Keratinocyte (primary cell): ENCODE measurements at regions not wholly inside any gene's neighbourhood (a gene's known extent, or its start where the extent isn't known, plus 50 kb on each side); places are given as distances from the start of the nearest gene placed in this dataset.

Experiments used
- DNase-seq: peaks from one replicate; pipeline ENCODE4 v3.0.0-alpha.2; 2011; ENCODE audit warnings: low read depth, missing footprints, low spot score
- FAIRE-seq: peaks from 2 replicates; lab custom pipeline; 2011; peaks lifted over from hg19 to GRCh38; lab: Jason Lieb, UNC
- H2AFZ ChIP-seq: 2 replicates; pipeline ENCODE4 v1.6.0; 2012; ENCODE audit warnings: low read length, control low read depth, inconsistent platforms; ENCODE audit not compliant: control insufficient read depth
- H3K27ac ChIP-seq: 2 replicates; pipeline ENCODE4 v1.5.1; 2011; ENCODE audit warnings: low read length; ENCODE audit not compliant: control insufficient read depth, insufficient read depth
- H3K27me3 ChIP-seq: 3 replicates; pipeline ENCODE4 v1.6.0; 2011; ENCODE audit warnings: low read length; ENCODE audit not compliant: control insufficient read depth, insufficient read depth; ENCODE audit errors: extremely low read depth
- H3K36me3 ChIP-seq, 2 experiments: 2 replicates in 1 of 2; 3 replicates in 1 of 2; pipeline ENCODE4 v1.5.1; 2011; ENCODE audit warnings: low read length in 2 of 2, mild to moderate bottlenecking in 1 of 2; ENCODE audit not compliant: control insufficient read depth in 2 of 2, insufficient read depth in 2 of 2; ENCODE audit errors: extremely low read depth in 1 of 2
- H3K4me1 ChIP-seq: 3 replicates; pipeline ENCODE4 v1.5.1; 2011; ENCODE audit warnings: low read length; ENCODE audit not compliant: control insufficient read depth, insufficient read depth; ENCODE audit errors: extremely low read depth
- H3K4me2 ChIP-seq: 3 replicates; pipeline ENCODE4 v1.6.0; 2011; ENCODE audit warnings: low read depth, low read length; ENCODE audit not compliant: control insufficient read depth, insufficient read depth; ENCODE audit errors: extremely low read depth
- H3K4me3 ChIP-seq, 3 experiments: fragments of 200-600 bp in 1 of 3; sonication (generic) in 1 of 3; 2 replicates in 2 of 3; 3 replicates in 1 of 3; pipeline ENCODE4 v1.5.1; 2011 to 2016; ENCODE audit warnings: low read length in 3 of 3, mild to moderate bottlenecking in 3 of 3, control low read depth in 2 of 3, inconsistent platforms in 1 of 3, low read depth in 1 of 3, mixed read lengths in 1 of 3, mixed run types in 1 of 3, moderate library complexity in 1 of 3; ENCODE audit not compliant: control insufficient read depth in 2 of 3, insufficient read depth in 2 of 3; ENCODE audit errors: extremely low read depth in 1 of 3
- H3K79me2 ChIP-seq: 2 replicates; pipeline ENCODE4 v1.6.0; 2012; ENCODE audit warnings: low read length; ENCODE audit not compliant: control insufficient read depth, insufficient read depth
- H3K9ac ChIP-seq: 3 replicates; pipeline ENCODE4 v1.6.0; 2011; ENCODE audit warnings: low read length; ENCODE audit not compliant: control insufficient read depth, insufficient read depth; ENCODE audit errors: extremely low read depth
- H3K9me1 ChIP-seq: 3 replicates; pipeline ENCODE4 v1.6.0; 2011; ENCODE audit warnings: low read length; ENCODE audit not compliant: control insufficient read depth, insufficient read depth; ENCODE audit errors: extremely low read depth
- H3K9me3 ChIP-seq: 2 replicates; pipeline ENCODE4 v1.5.1; 2012; ENCODE audit warnings: low read depth, low read length; ENCODE audit not compliant: control insufficient read depth
- H4K20me1 ChIP-seq: 3 replicates; pipeline ENCODE4 v1.6.0; 2011; ENCODE audit warnings: low read length; ENCODE audit not compliant: control insufficient read depth, insufficient read depth; ENCODE audit errors: extremely low read depth
- EZH2 ChIP-seq: IDR thresholded peaks from one replicate; pipeline ENCODE4 v1.6.1; 2012; ENCODE audit warnings: inconsistent platforms, mild to moderate bottlenecking, low read length, moderate library complexity
- dilution Hi-C: fragments of 300-500 bp; cut with MboI; formaldehyde crosslinking; loops from one replicate; pipeline ENCODE4 v1.7.0; 2020; ENCODE audit warnings: low sequenced_read_pairs; ENCODE audit not compliant: extremely low pct_ligation_motif_present
- TF ChIP-seq, protein P1 (sequence below), 3 experiments: IDR thresholded peaks in 1 of 3; conservative IDR thresholded peaks in 1 of 3; optimal IDR thresholded peaks in 1 of 3; 2 replicates in 2 of 3; 3 replicates in 1 of 3; pipeline versions ENCODE3 to v1.5.1; 2011; ENCODE audit warnings: low read length in 3 of 3, mild to moderate bottlenecking in 3 of 3, moderate library complexity in 2 of 3, control low read depth in 1 of 3, inconsistent platforms in 1 of 3; ENCODE audit not compliant: insufficient read depth in 2 of 3; ENCODE audit errors: extremely low read depth in 1 of 3

DNA sequence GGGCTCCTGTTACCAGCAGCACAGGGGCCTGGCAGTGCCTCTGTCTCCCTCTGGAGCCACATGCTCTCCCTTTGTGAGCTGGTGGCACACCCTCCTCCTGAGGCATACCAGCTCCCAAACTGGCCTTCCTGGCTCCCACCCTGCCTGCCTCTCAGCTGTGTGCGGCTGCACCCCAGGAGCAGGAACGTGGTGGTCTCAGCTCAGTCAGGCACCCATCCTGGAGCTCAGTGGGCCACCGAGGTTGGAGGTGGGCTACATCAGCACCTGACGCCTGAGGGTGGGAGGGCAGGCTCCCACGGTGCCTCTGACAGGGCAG lies 85.9 kb upstream of the NKX1-1 start:
- Histone ChIP-seq H3K4me3 (no peak overlapping the region), H2AFZ (no peak overlapping the region), H4K20me1 (no peaks in the 10 kb centered on the region), H3K79me2 (no peaks in the 10 kb centered on the region), H3K9me1 (no peaks in the 10 kb centered on the region), H3K36me3 (no peaks in the 10 kb centered on the region), H3K27ac (no peak overlapping the region), H3K9ac (no peak overlapping the region), H3K9me3 (no peaks in the 10 kb centered on the region), H3K4me1 (no peaks in the 10 kb centered on the region), H3K4me2 (no peak overlapping the region), H3K27me3 (peaks cover 3% of the 10 kb centered on the region)
- DNase-seq (no peak), FAIRE-seq (no peak)
- dilution Hi-C loops = no loop called here
- no peak for TF ChIP-seq EZH2
- TF ChIP-seq, protein P1, sequence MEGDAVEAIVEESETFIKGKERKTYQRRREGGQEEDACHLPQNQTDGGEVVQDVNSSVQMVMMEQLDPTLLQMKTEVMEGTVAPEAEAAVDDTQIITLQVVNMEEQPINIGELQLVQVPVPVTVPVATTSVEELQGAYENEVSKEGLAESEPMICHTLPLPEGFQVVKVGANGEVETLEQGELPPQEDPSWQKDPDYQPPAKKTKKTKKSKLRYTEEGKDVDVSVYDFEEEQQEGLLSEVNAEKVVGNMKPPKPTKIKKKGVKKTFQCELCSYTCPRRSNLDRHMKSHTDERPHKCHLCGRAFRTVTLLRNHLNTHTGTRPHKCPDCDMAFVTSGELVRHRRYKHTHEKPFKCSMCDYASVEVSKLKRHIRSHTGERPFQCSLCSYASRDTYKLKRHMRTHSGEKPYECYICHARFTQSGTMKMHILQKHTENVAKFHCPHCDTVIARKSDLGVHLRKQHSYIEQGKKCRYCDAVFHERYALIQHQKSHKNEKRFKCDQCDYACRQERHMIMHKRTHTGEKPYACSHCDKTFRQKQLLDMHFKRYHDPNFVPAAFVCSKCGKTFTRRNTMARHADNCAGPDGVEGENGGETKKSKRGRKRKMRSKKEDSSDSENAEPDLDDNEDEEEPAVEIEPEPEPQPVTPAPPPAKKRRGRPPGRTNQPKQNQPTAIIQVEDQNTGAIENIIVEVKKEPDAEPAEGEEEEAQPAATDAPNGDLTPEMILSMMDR (optimal IDR thresholded peaks at IDR 0.05 in 1 of 3, IDR thresholded peaks at IDR 0.05 in 1 of 3, conservative IDR thresholded peaks at IDR 0.05 in 1 of 3; ENCODE audit: extremely low read depth in 1 of 3, insufficient read depth in 2 of 3, low read length in 3 of 3) = no peak

DNA sequence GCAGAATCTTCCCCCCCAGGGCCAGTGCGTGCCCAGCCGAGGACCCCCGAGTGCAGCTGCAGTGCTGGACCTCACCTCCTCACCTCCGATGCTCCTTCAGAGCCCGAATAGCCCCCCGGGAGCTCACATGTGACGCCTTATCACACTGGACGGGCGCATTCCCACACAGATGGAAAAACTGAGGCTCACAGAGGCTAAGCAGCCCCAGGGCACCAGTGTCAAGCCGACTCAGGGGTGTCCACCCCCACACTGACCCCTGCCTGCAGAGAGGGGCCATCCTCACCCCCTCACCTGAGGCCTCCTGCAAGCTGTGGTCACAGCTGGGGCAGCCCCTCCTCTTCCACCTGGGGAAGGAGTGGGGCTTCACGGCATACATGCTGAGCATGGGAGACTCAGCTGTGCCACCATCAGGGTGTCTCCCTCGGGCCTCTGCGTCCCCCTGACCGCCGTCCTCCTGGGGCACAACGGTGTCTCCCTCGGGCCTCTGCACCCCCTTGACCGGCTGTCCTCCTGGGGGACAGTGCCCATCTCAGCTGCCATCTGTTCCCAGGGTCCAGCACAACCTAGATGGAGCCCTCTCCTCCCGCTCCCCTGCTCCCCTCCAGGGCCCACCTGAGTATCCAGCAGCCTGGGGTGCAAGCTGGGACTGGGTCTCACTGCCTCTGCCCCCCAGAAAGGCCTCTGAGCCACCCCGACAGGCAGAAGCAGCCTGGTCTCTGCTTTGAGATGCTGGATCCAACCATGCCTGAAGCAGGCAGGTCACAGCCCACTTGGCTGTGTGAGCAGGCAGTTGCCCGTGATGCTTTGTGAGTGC lies 85.3 kb upstream of the NKX1-1 start:
- Histone ChIP-seq H3K27me3 (peaks cover 3% of the 10 kb centered on the region), H2AFZ (no peak overlapping the region), H3K9me1 (no peaks in the 10 kb centered on the region), H3K36me3 (no peaks in the 10 kb centered on the region), H3K4me3 (no peak overlapping the region), H3K79me2 (no peaks in the 10 kb centered on the region), H3K9me3 (no peaks in the 10 kb centered on the region), H3K4me1 (no peaks in the 10 kb centered on the region), H4K20me1 (no peaks in the 10 kb centered on the region), H3K4me2 (no peak overlapping the region), H3K9ac (no peak overlapping the region), H3K27ac (no peak overlapping the region)
- no peak for TF ChIP-seq EZH2
- TF ChIP-seq, protein P1 (optimal IDR thresholded peaks at IDR 0.05 in 1 of 3, IDR thresholded peaks at IDR 0.05 in 1 of 3, conservative IDR thresholded peaks at IDR 0.05 in 1 of 3; ENCODE audit: extremely low read depth in 1 of 3, insufficient read depth in 2 of 3, low read length in 3 of 3) = no peak
- FAIRE-seq (no peak), DNase-seq (no peak)
- dilution Hi-C loops = no loop called here
